Lung (tissue), 11 donors: ENCODE measurements at regions not wholly inside any gene's neighbourhood (a gene's known extent, or its start where the extent isn't known, plus 50 kb on each side); places are given as distances from the start of the nearest gene placed in this dataset.

ENCODE experiments used
- ATAC-seq: fragments of 200-7000 bp; cut with Tn5 transposase; one replicate; pipeline ENCODE4 v1.9.1; 2020; ENCODE audit warnings: moderate number of reproducible peaks; ENCODE audit not compliant: insufficient read depth, low FRiP score
- DNase-seq, 3 donors: peaks; one replicate each; pipeline ENCODE4 v3.0.0-alpha.2; 2013 to 2017
- H3K27ac ChIP-seq, 2 donors: one replicate each; pipeline ENCODE4 v1.5.1; 2013; ENCODE audit warnings: mild to moderate bottlenecking in 2 of 2, moderate library complexity in 2 of 2, control low read depth in 1 of 2, inconsistent platforms in 1 of 2, low read depth in 1 of 2, low read length in 1 of 2
- H3K27me3 ChIP-seq, 3 donors: one replicate each; pipeline ENCODE4 v1.5.1; 2013; ENCODE audit warnings: low read length in 2 of 3; ENCODE audit not compliant: control insufficient read depth in 3 of 3, insufficient read depth in 3 of 3
- H3K36me3 ChIP-seq, 4 donors: one replicate each; pipeline ENCODE4 v1.5.1; 2013; ENCODE audit warnings: low read length in 4 of 4, mild to moderate bottlenecking in 1 of 4, moderate library complexity in 1 of 4; ENCODE audit not compliant: control insufficient read depth in 4 of 4, insufficient read depth in 4 of 4
- H3K4me1 ChIP-seq, 5 donors: one replicate each; pipeline ENCODE4 v1.5.1; 2013; ENCODE audit warnings: low read length in 5 of 5, mild to moderate bottlenecking in 2 of 5, moderate library complexity in 1 of 5; ENCODE audit not compliant: control insufficient read depth in 5 of 5, insufficient read depth in 5 of 5
- H3K4me3 ChIP-seq: one replicate; pipeline ENCODE4 v1.5.1; 2013; ENCODE audit warnings: mild to moderate bottlenecking, control low read depth, moderate library complexity
- H3K9ac ChIP-seq, 2 donors: one replicate each; pipeline ENCODE4 v1.5.1; 2013; ENCODE audit warnings: low read length in 2 of 2, control low read depth in 1 of 2; ENCODE audit not compliant: insufficient read depth in 1 of 2
- H3K9me3 ChIP-seq, 4 donors: one replicate each; pipeline ENCODE4 v1.5.1; 2013; ENCODE audit warnings: low read length in 3 of 4, mild to moderate bottlenecking in 1 of 4, moderate library complexity in 1 of 4; ENCODE audit not compliant: control insufficient read depth in 4 of 4, insufficient read depth in 3 of 4
- CTCF ChIP-seq: IDR thresholded peaks from 2 replicates; pipeline ENCODE4 v1.5.1; 2012; ENCODE audit warnings: mild to moderate bottlenecking; ENCODE audit errors: control extremely low read depth, extremely low read depth
- WGBS, 2 donors: extraction: QIAGEN DNeasy Blood & Tissue Kit; methylation state at CpG; one replicate each; pipeline ENCODE4 v1.1.7; 2013; 5-methylcytosine and 5-hydroxymethylcytosine counted together
- donor health status: control.
- donor health status: control.
- donor health status: Bipolar disorder and iron deficiency.
- donor health status: healthy.
- donor health status: DM: yes; HTN: yes; CAD: no.

- TF ChIP-seq CTCF, result no peak
- WGBS, 2 donors, result 71 to 85% methylated on average over 15 of the region's 15 CpGs
- peaks cover 0 to 7% (median 0%) of the 10 kb centered on the region in 5 donors for H3K4me1 ChIP-seq
- no peaks in the 10 kb centered on the region for H3K36me3 ChIP-seq
- no peak overlapping the region for H3K9ac ChIP-seq
- peaks cover 0 to 3% (median 0%) of the 10 kb centered on the region in 3 donors for H3K27me3 ChIP-seq
- DNase-seq, result no peak
- H3K4me3 ChIP-seq, result no peak overlapping the region
- H3K27ac ChIP-seq, result peak overlapping the region in 1 of 2 donors; percentile 75
- ATAC-seq, result no peak
- no peaks in the 10 kb centered on the region for H3K9me3 ChIP-seq
Measured at GRCh38 chr2:105515581-105516415, 116.9 kb upstream of the FHL2 start.

DNA sequence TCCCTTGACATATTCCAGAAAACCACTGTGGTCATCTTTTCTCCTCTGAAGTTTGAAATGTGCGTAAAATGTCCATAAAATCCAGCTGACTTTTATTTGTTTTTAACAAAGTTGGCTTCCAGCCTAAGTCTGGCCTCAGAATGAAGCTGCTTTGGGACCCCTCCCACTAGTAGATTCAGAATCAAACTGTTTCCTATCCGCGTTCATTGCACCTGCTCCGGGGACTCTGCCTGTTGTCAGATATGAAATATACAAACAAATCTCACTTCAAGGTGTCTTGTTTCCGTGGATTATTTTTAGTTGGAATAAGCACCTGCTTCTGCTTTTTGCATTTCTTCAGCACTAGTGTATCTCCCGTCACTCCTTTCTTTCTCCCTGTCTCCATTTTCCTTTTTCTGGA lies 115.7 kb upstream of the FHL2 start:
- no peak for TF ChIP-seq CTCF
- no peaks in the 10 kb centered on the region for H3K36me3 ChIP-seq
- 80 to 87% methylated on average over 6 of the region's 6 CpGs for WGBS, 2 donors
- H3K27ac ChIP-seq, result peak overlapping the region in 1 of 2 donors; percentile 75
- no peak for DNase-seq
- no peak for ATAC-seq
- H3K9me3 ChIP-seq, result no peaks in the 10 kb centered on the region
- H3K27me3 ChIP-seq, result peaks cover 0 to 3% (median 0%) of the 10 kb centered on the region in 3 donors
- H3K4me1 ChIP-seq, result peaks cover 0 to 7% (median 2%) of the 10 kb centered on the region in 5 donors
- H3K9ac ChIP-seq, result no peak overlapping the region
- no peak overlapping the region for H3K4me3 ChIP-seq

- Histone ChIP-seq H3K9ac (no peak overlapping the region), H3K27me3 (peaks cover 0 to 3% (median 0%) of the 10 kb centered on the region in 3 donors), H3K4me1 (peaks cover 0 to 5% (median 0%) of the 10 kb centered on the region in 5 donors), H3K4me3 (no peak overlapping the region), H3K27ac (peak overlapping the region in 1 of 2 donors; percentile 85), H3K9me3 (no peaks in the 10 kb centered on the region), H3K36me3 (no peaks in the 10 kb centered on the region)
- WGBS, 2 donors, result 85 to 91% methylated on average over 4 of the region's 4 CpGs
- no peak for TF ChIP-seq CTCF
- ATAC-seq (no peak), DNase-seq (no peak)
Measured at GRCh38 chr2:105510761-105511528, 112.1 kb upstream of the FHL2 start.
